Bone marrow (tissue), 2 donors: ENCODE measurements at regions not wholly inside any gene's neighbourhood (a gene's known extent, or its start where the extent isn't known, plus 50 kb on each side); places are given as distances from the start of the nearest gene placed in this dataset.
A peak's percentile ranks its signal among the peaks of the same experiment; 100 is the strongest.
"Not testable (repeated sequence)": the region's sequence is repeated elsewhere in the genome, so short reads cannot be mapped to it uniquely, and the experiment has no call there.

ENCODE experiments used
- DNase-seq, 2 donors: peaks; one replicate each; lab custom pipeline; 2025; lab: John Stamatoyannopoulos, UW

GRCh38 chr9:87410047-87411005, 87.3 kb upstream of the DAPK1 start:
- not testable (repeated sequence) for DNase-seq

GRCh38 chr9:87420884-87421283, 76.8 kb upstream of the DAPK1 start:
- no peak for DNase-seq

- DNase-seq = no peak
Measured at GRCh38 chr9:87421734-87422133, 75.9 kb upstream of the DAPK1 start.

- DNase-seq = no peak
Measured at GRCh38 chr9:87422999-87423398, 74.7 kb upstream of the DAPK1 start.

GRCh38 chr9:87423885-87424284, 73.8 kb upstream of the DAPK1 start:
- not testable (repeated sequence) for DNase-seq

GRCh38 chr9:87425202-87425601, 72.5 kb upstream of the DAPK1 start:
- peak in 1 of 2 donors; percentile 15 for DNase-seq

GRCh38 chr9:87427851-87428506, 69.7 kb upstream of the DAPK1 start:
- no peak for DNase-seq

- no peak for DNase-seq
Measured at GRCh38 chr9:87428659-87429058, 69.0 kb upstream of the DAPK1 start.

GRCh38 chr9:87431837-87432236, 65.8 kb upstream of the DAPK1 start:
- DNase-seq = no peak

- DNase-seq = no peak
Measured at GRCh38 chr9:87433853-87434252, 63.8 kb upstream of the DAPK1 start.

GRCh38 chr9:87434366-87434765, 63.3 kb upstream of the DAPK1 start:
- DNase-seq = no peak

GRCh38 chr9:87435189-87435880, 62.3 kb upstream of the DAPK1 start:
- no peak for DNase-seq

GRCh38 chr9:87436716-87437115, 61.0 kb upstream of the DAPK1 start:
- DNase-seq = no peak

- no peak for DNase-seq
Measured at GRCh38 chr9:87437966-87438365, 59.7 kb upstream of the DAPK1 start.

- DNase-seq = no peak
Measured at GRCh38 chr9:87441251-87441650, 56.4 kb upstream of the DAPK1 start.

GRCh38 chr9:87442451-87442850, 55.2 kb upstream of the DAPK1 start:
- no peak for DNase-seq

GRCh38 chr9:87443006-87443405, 54.7 kb upstream of the DAPK1 start:
- DNase-seq = no peak

GRCh38 chr9:87443461-87443860, 54.2 kb upstream of the DAPK1 start:
- no peak for DNase-seq

GRCh38 chr9:87445646-87446045, 52.0 kb upstream of the DAPK1 start:
- peak in 1 of 2 donors; percentile 37 for DNase-seq

- no peak for DNase-seq
Measured at GRCh38 chr9:87446527-87446926, 51.1 kb upstream of the DAPK1 start.

GRCh38 chr9:87447547-87448432, 49.9 kb upstream of the DAPK1 start:
- no peak for DNase-seq
